Panc1 (cell line): ENCODE measurements at regions not wholly inside any gene's neighbourhood (a gene's known extent, or its start where the extent isn't known, plus 50 kb on each side); places are given as distances from the start of the nearest gene placed in this dataset.

ENCODE experiments used
- TCF7L2 ChIP-seq: IDR thresholded peaks from 2 replicates; pipeline ENCODE4 v1.6.1; 2011; ENCODE audit warnings: mild to moderate bottlenecking, low read depth, low read length, inconsistent platforms
- TF ChIP-seq, protein P1 (sequence below): fragments of 450-650 bp; IDR thresholded peaks from 2 replicates; pipeline ENCODE4 v1.5.1; 2017; ENCODE audit warnings: mild to moderate bottlenecking

DNA sequence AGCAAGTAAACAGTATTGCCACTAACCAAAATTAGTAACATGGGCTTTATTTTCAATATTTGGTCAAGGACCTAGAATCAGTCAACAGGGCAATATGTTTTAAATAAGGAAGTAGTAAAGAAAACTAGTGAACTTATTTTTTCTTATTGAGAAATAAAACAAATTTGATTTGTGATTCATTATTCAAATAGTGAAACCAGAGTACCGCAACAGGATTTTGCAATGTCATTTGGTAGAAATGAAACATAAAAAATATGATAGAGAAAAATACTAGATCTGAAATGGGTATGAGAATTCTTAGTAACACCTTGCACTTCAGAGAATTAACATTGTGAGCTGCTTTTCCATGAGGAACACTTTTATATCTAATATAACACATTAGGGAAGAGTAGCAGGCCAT is 291.8 kb upstream of the GBE1 start:
- TF ChIP-seq TCF7L2 = no peak
- TF ChIP-seq, protein P1, sequence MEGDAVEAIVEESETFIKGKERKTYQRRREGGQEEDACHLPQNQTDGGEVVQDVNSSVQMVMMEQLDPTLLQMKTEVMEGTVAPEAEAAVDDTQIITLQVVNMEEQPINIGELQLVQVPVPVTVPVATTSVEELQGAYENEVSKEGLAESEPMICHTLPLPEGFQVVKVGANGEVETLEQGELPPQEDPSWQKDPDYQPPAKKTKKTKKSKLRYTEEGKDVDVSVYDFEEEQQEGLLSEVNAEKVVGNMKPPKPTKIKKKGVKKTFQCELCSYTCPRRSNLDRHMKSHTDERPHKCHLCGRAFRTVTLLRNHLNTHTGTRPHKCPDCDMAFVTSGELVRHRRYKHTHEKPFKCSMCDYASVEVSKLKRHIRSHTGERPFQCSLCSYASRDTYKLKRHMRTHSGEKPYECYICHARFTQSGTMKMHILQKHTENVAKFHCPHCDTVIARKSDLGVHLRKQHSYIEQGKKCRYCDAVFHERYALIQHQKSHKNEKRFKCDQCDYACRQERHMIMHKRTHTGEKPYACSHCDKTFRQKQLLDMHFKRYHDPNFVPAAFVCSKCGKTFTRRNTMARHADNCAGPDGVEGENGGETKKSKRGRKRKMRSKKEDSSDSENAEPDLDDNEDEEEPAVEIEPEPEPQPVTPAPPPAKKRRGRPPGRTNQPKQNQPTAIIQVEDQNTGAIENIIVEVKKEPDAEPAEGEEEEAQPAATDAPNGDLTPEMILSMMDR = no peak
